A549 (cell line): ENCODE measurements at regions not wholly inside any gene's neighbourhood (a gene's known extent, or its start where the extent isn't known, plus 50 kb on each side); places are given as distances from the start of the nearest gene placed in this dataset.

Source experiments
- ATAC-seq, 2 experiments: fragments of 200-7000 bp in 1 of 2; fragments of >200 bp in 1 of 2; cut with Nextera tagmentation in 1 of 2; cut with Tn5 transposase in 1 of 2; 3 replicates each; pipeline versions ENCODE4 v1.8.0 to v1.9.1; 2018 to 2020; ENCODE audit warnings: mild to moderate bottlenecking in 1 of 2, moderate library complexity in 1 of 2
- CTCF ChIA-PET: fragments of 300-600 bp; sonication (Branson Sonifier 250); formaldehyde crosslinking; extraction: SDS; loops from one replicate; lab custom pipeline; 2021; ENCODE audit warnings: antibody characterized with exemption, inconsistent platforms; lab: Yijun Ruan, JAX
- POLR2A ChIA-PET: fragments of 350-600 bp; formaldehyde crosslinking; extraction: SDS; loops from one replicate; lab custom pipeline; 2021; ENCODE audit warnings: antibody characterized with exemption, inconsistent platforms; lab: Yijun Ruan, JAX
- DNase-seq, 2 experiments: peaks; one replicate each; pipeline versions ENCODE4 v3.0.0 to v3.0.0-alpha.2; 2011 to 2016; ENCODE audit warnings: low read depth in 1 of 2, low spot score in 1 of 2
- FAIRE-seq: peaks from 2 replicates; lab custom pipeline; 2011; peaks lifted over from hg19 to GRCh38; lab: Jason Lieb, UNC
- H3K27ac ChIP-seq, 2 experiments: fragments of >200 bp; sonication (Bioruptor Twin); formaldehyde crosslinking; 3 replicates each; pipeline ENCODE4 v1.5.1; 2016 to 2017
- H3K4me1 ChIP-seq: fragments of >200 bp; sonication (Bioruptor Twin); formaldehyde crosslinking; 3 replicates; pipeline ENCODE4 v1.6.1; 2016
- H3K4me2 ChIP-seq: fragments of >200 bp; sonication (Bioruptor Twin); formaldehyde crosslinking; 3 replicates; pipeline ENCODE4 v1.6.1; 2016
- H3K4me3 ChIP-seq: fragments of >200 bp; sonication (Bioruptor Twin); formaldehyde crosslinking; 3 replicates; pipeline ENCODE4 v1.5.1; 2016
- H3K9me3 ChIP-seq: fragments of >200 bp; sonication (Bioruptor Twin); formaldehyde crosslinking; 3 replicates; pipeline ENCODE4 v1.6.1; 2016
- CHD2 ChIP-seq: fragments of 150-350 bp; IDR thresholded peaks from 2 replicates; pipeline ENCODE4 v1.6.1; 2014; ENCODE audit warnings: low read length; ENCODE audit not compliant: partially characterized antibody
- CHD4 ChIP-seq: fragments of 200-600 bp; sonication (generic); IDR thresholded peaks from 2 replicates; pipeline ENCODE4 v1.6.1; 2016; ENCODE audit warnings: antibody characterized with exemption, mild to moderate bottlenecking, borderline replicate concordance
- CTCF ChIP-seq: fragments of >200 bp; sonication (Bioruptor Twin); formaldehyde crosslinking; IDR thresholded peaks from 3 replicates; pipeline ENCODE4 v1.5.1; 2016
- EHMT2 ChIP-seq: fragments of 200-600 bp; sonication (generic); IDR thresholded peaks from 2 replicates; pipeline ENCODE4 v1.6.1; 2016; ENCODE audit warnings: antibody characterized with exemption, low read depth, mild to moderate bottlenecking, moderate library complexity
- GATA3 ChIP-seq: IDR thresholded peaks from 2 replicates; pipeline ENCODE4 v1.6.1; 2012; ENCODE audit warnings: borderline replicate concordance
- HEYL ChIP-seq: fragments of 250-450 bp; sonication (Bioruptor Pico); IDR thresholded peaks from 2 replicates; pipeline ENCODE4 v1.8.0; 2021; ENCODE audit warnings: mild to moderate bottlenecking, moderate library complexity
- HOXA7 ChIP-seq: fragments of 250-450 bp; sonication (Bioruptor Pico); IDR thresholded peaks from 2 replicates; pipeline ENCODE4 v1.5.0; 2020; ENCODE audit warnings: mild to moderate bottlenecking, moderate library complexity
- HOXB5 ChIP-seq: fragments of 250-450 bp; sonication (Bioruptor Pico); IDR thresholded peaks from 2 replicates; pipeline ENCODE4 v1.5.0; 2020; ENCODE audit warnings: mild to moderate bottlenecking, moderate library complexity
- JUN ChIP-seq, 2 experiments: fragments of >200 bp; sonication (Bioruptor Twin); formaldehyde crosslinking; IDR thresholded peaks; 2 replicates in 1 of 2; 3 replicates in 1 of 2; pipeline ENCODE4 v1.6.1; 2016 to 2017
- JUNB ChIP-seq: fragments of >200 bp; sonication (Bioruptor Twin); formaldehyde crosslinking; IDR thresholded peaks from 2 replicates; pipeline ENCODE4 v1.6.1; 2016
- MYC ChIP-seq: IDR thresholded peaks from 2 replicates; pipeline ENCODE4 v1.6.1; 2012; ENCODE audit warnings: mild to moderate bottlenecking, inconsistent platforms, low read length, improper control_type of control experiment, borderline replicate concordance
- NFE2L2 ChIP-seq: fragments of 150-350 bp; conservative IDR thresholded peaks from 2 replicates; pipeline ENCODE4 v1.6.1; 2014; ENCODE audit warnings: low read length
- NPAS2 ChIP-seq: fragments of 250-450 bp; sonication (Bioruptor Pico); IDR thresholded peaks from 2 replicates; pipeline ENCODE4 v1.8.0; 2022; ENCODE audit warnings: mild to moderate bottlenecking, moderate library complexity, borderline replicate concordance
- PHF8 ChIP-seq: fragments of 200-600 bp; sonication (generic); IDR thresholded peaks from 2 replicates; pipeline ENCODE4 v1.6.1; 2016; ENCODE audit warnings: low read depth, mild to moderate bottlenecking, antibody characterized with exemption, moderate library complexity, borderline replicate concordance
- RAD21 ChIP-seq, 2 experiments: fragments of >200 bp in 1 of 2; sonication (Bioruptor Twin) in 1 of 2; formaldehyde crosslinking in 1 of 2; IDR thresholded peaks in 1 of 2; conservative IDR thresholded peaks in 1 of 2; 2 replicates in 1 of 2; 3 replicates in 1 of 2; pipeline ENCODE4 v1.6.1; 2012 to 2018; ENCODE audit warnings: inconsistent platforms in 1 of 2
- RFX5 ChIP-seq: fragments of 450-650 bp; IDR thresholded peaks from 2 replicates; pipeline ENCODE4 v1.7.1; 2014; ENCODE audit warnings: antibody characterized with exemption, mild to moderate bottlenecking, moderate library complexity
- TFCP2L1 ChIP-seq: fragments of 250-450 bp; sonication (Bioruptor Pico); IDR thresholded peaks from 2 replicates; pipeline ENCODE4 v1.5.0; 2021; ENCODE audit warnings: mild to moderate bottlenecking
- ZC3H11A ChIP-seq: fragments of 450-650 bp; IDR thresholded peaks from 2 replicates; pipeline ENCODE4 v1.6.1; 2014; ENCODE audit warnings: antibody characterized with exemption, mild to moderate bottlenecking
- ZFP36 ChIP-seq: fragments of 450-650 bp; IDR thresholded peaks from 2 replicates; pipeline ENCODE4 v1.6.1; 2014; ENCODE audit warnings: borderline replicate concordance; ENCODE audit not compliant: partially characterized antibody
- ZNF302 ChIP-seq: fragments of 250-450 bp; sonication (Bioruptor Pico); IDR thresholded peaks from 2 replicates; pipeline ENCODE4 v1.9.0; 2021; ENCODE audit warnings: inconsistent platforms, mild to moderate bottlenecking, moderate library complexity
- WGBS: methylation state at CpG from one replicate; pipeline ENCODE4 v1.1.6; 2017; ENCODE audit errors: missing lambda C conversion rate; 5-methylcytosine and 5-hydroxymethylcytosine counted together
- TF ChIP-seq, protein P1 (sequence below): fragments of 150-350 bp; IDR thresholded peaks from 2 replicates; pipeline ENCODE4 v1.6.1; 2014; ENCODE audit warnings: low read depth, mild to moderate bottlenecking, low read length
- TF ChIP-seq, protein P2 (sequence below): fragments of >200 bp; sonication (Bioruptor Twin); formaldehyde crosslinking; IDR thresholded peaks from 2 replicates; pipeline ENCODE4 v1.6.1; 2016
- TF ChIP-seq, protein P3 (sequence below): IDR thresholded peaks from 2 replicates; pipeline ENCODE4 v1.6.1; 2012
- TF ChIP-seq, protein P4 (sequence below): fragments of 250-450 bp; sonication (Bioruptor Pico); IDR thresholded peaks from 2 replicates; pipeline ENCODE4 v1.5.0; 2021; ENCODE audit warnings: mild to moderate bottlenecking, moderate library complexity, borderline replicate concordance

DNA sequence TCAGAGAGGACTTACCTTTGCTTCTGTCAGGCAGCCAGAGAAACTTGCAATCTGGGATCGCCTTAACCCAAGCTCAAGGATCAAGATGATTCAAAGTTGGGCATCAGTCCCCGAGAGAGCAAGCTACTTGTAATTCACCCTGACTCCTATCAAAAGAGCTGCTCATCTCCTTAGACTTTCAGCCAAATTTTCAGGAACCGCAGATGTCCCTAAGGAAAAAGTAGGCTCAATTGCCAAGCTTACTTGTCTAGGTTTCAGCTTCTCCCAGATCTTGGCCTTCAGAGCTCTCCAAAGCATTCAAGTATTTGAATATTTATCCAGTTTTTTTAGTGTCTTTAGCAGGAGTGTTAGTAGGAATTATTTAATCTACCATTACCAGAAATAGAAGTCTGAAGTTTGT lies 434.1 kb upstream of the MMS22L start:
- DNase-seq (no peak), FAIRE-seq (no peak), ATAC-seq (no peak)
- no peaks in the 10 kb centered on the region for H3K4me1 ChIP-seq
- H3K9me3 ChIP-seq = no peaks in the 10 kb centered on the region
- H3K4me3 ChIP-seq = no peak overlapping the region
- POLR2A ChIA-PET = no interaction called here
- TF ChIP-seq, protein P1, sequence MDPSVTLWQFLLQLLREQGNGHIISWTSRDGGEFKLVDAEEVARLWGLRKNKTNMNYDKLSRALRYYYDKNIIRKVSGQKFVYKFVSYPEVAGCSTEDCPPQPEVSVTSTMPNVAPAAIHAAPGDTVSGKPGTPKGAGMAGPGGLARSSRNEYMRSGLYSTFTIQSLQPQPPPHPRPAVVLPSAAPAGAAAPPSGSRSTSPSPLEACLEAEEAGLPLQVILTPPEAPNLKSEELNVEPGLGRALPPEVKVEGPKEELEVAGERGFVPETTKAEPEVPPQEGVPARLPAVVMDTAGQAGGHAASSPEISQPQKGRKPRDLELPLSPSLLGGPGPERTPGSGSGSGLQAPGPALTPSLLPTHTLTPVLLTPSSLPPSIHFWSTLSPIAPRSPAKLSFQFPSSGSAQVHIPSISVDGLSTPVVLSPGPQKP = no peak
- TF ChIP-seq JUN (IDR thresholded peaks at IDR 0.05) (no peak), HOXB5 (CRISPR knock-in tag) (no peak), RFX5 (no peak), GATA3 (no peak), PHF8 (no peak), TFCP2L1 (CRISPR knock-in tag) (no peak), HEYL (no peak), JUNB (no peak), ZC3H11A (no peak), CTCF (no peak), NFE2L2 (no peak), CHD4 (no peak), EHMT2 (no peak)
- TF ChIP-seq, protein P2, sequence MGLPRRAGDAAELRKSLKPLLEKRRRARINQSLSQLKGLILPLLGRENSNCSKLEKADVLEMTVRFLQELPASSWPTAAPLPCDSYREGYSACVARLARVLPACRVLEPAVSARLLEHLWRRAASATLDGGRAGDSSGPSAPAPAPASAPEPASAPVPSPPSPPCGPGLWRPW = no peak
- TF ChIP-seq, protein P3, sequence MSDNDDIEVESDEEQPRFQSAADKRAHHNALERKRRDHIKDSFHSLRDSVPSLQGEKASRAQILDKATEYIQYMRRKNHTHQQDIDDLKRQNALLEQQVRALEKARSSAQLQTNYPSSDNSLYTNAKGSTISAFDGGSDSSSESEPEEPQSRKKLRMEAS = no peak
- H3K4me2 ChIP-seq = no peak overlapping the region
- H3K27ac ChIP-seq = no peak overlapping the region
- CTCF ChIA-PET = no interaction called here
- WGBS = 0% methylated on average over 3 of the region's 3 CpGs

GRCh38 chr6:97726378-97726777 lies 443.4 kb upstream of the MMS22L start:
- Histone ChIP-seq H3K4me2 (no peak overlapping the region), H3K4me1 (no peaks in the 10 kb centered on the region), H3K4me3 (no peak overlapping the region), H3K9me3 (no peaks in the 10 kb centered on the region), H3K27ac (no peak overlapping the region)
- CTCF ChIA-PET = interaction anchor here (0.7 kb wide), 1 partner anchor 40 kb away, joined by 3 read pairs; no protein-coding TSS in a partner anchor
- ATAC-seq (no peak), FAIRE-seq (no peak), DNase-seq (peak in 1 of 2 experiments; percentile 2)
- WGBS = 4% methylated on average over 2 of the region's 2 CpGs
- POLR2A ChIA-PET = no interaction called here
- TF ChIP-seq HOXB5 (CRISPR knock-in tag) (no peak), PHF8 (no peak), ZFP36 (no peak), ZNF302 (no peak), HEYL (no peak), MYC (no peak), JUN (IDR thresholded peaks at IDR 0.05) (no peak), NPAS2 (CRISPR knock-in tag) (no peak), CHD2 (no peak), RAD21 (conservative IDR thresholded peaks at IDR 0.05 in 1 of 2, IDR thresholded peaks at IDR 0.05 in 1 of 2) (no peak; a peak in 1 of 5 replicates), HOXA7 (CRISPR knock-in tag) (no peak)
- TF ChIP-seq, protein P2 = no peak
- TF ChIP-seq, protein P4, sequence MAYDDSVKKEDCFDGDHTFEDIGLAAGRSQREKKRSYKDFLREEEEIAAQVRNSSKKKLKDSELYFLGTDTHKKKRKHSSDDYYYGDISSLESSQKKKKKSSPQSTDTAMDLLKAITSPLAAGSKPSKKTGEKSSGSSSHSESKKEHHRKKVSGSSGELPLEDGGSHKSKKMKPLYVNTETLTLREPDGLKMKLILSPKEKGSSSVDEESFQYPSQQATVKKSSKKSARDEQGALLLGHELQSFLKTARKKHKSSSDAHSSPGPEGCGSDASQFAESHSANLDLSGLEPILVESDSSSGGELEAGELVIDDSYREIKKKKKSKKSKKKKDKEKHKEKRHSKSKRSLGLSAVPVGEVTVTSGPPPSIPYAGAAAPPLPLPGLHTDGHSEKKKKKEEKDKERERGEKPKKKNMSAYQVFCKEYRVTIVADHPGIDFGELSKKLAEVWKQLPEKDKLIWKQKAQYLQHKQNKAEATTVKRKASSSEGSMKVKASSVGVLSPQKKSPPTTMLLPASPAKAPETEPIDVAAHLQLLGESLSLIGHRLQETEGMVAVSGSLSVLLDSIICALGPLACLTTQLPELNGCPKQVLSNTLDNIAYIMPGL = no peak
